ENCODE measurements at regions not wholly inside any gene's neighbourhood (a gene's known extent, or its start where the extent isn't known, plus 50 kb on each side); places are given as distances from the start of the nearest gene placed in this dataset.

- POLR2A ChIA-PET = no interaction called here
- H3K9me3 Mint-ChIP-seq = no peaks in the 10 kb centered on the region
Measured at GRCh38 chr6:25177500-25178028, 101.6 kb upstream of the CARMIL1 start.

GRCh38 chr6:25178336-25179035, 100.7 kb upstream of the CARMIL1 start:
- ChIA-PET CTCF (no interaction called here), POLR2A (no interaction called here)
- Histone ChIP-seq H3K9me3 (ENCODE audit: control insufficient read depth in 1 of 2, insufficient read depth in 1 of 2, low read length in 2 of 2) (no peaks in the 10 kb centered on the region), H3K4me3 (ENCODE audit: low read length) (no peak overlapping the region), H3K4me1 (ENCODE audit: insufficient read depth, low read length) (no peaks in the 10 kb centered on the region), H3K27me3 (ENCODE audit: control insufficient read depth in 1 of 2, insufficient read depth in 2 of 2, low read length in 2 of 2) (no peaks in the 10 kb centered on the region), H3K36me3 (ENCODE audit: insufficient read depth, low read length) (no peaks in the 10 kb centered on the region), H3K27ac (ENCODE audit: low read depth in 1 of 2, low read length in 2 of 2) (no peak overlapping the region)
- Mint-ChIP-seq H3K9me3 (no peaks in the 10 kb centered on the region), H3K4me3 (no peak overlapping the region), H3K27ac (no peak overlapping the region), H3K27me3 (no peaks in the 10 kb centered on the region), H3K36me3 (ENCODE audit: low read depth) (no peaks in the 10 kb centered on the region), H3K4me1 (ENCODE audit: low read depth) (no peaks in the 10 kb centered on the region)
- ATAC-seq (ENCODE audit: poor library complexity) (no peak), DNase-seq (no peak)
- intact Hi-C loops (cut with DNase I, micrococcal nuclease) = no loop called here
- no peak for TF ChIP-seq CTCF (IDR thresholded peaks at IDR 0.05)

More at GRCh38 chr6:25177500-25178028, 101.6 kb upstream of the CARMIL1 start:
- Histone ChIP-seq H3K27me3 (ENCODE audit: control insufficient read depth in 1 of 2, insufficient read depth in 2 of 2, low read length in 2 of 2) (no peaks in the 10 kb centered on the region), H3K4me3 (ENCODE audit: low read length) (no peak overlapping the region), H3K27ac (ENCODE audit: low read depth in 1 of 2, low read length in 2 of 2) (no peak overlapping the region), H3K9me3 (ENCODE audit: control insufficient read depth in 1 of 2, insufficient read depth in 1 of 2, low read length in 2 of 2) (no peaks in the 10 kb centered on the region), H3K4me1 (ENCODE audit: insufficient read depth, low read length) (no peaks in the 10 kb centered on the region), H3K36me3 (ENCODE audit: insufficient read depth, low read length) (no peaks in the 10 kb centered on the region)
- CTCF ChIA-PET = no interaction called here
- Mint-ChIP-seq H3K4me3 (no peak overlapping the region), H3K27ac (no peak overlapping the region), H3K4me1 (ENCODE audit: low read depth) (no peaks in the 10 kb centered on the region), H3K36me3 (ENCODE audit: low read depth) (no peaks in the 10 kb centered on the region), H3K27me3 (no peaks in the 10 kb centered on the region)
- no peak for TF ChIP-seq CTCF (IDR thresholded peaks at IDR 0.05)
- no peak for ATAC-seq (ENCODE audit: poor library complexity)
- DNase-seq = no peak
- intact Hi-C loops (cut with DNase I, micrococcal nuclease) = no loop called here

GRCh38 chr6:25179051-25179778, 100.0 kb upstream of the CARMIL1 start:
- no peak overlapping the region for H3K4me3 Mint-ChIP-seq
- no peak for ATAC-seq (ENCODE audit: poor library complexity)
- TF ChIP-seq CTCF (IDR thresholded peaks at IDR 0.05) = no peak
- Histone ChIP-seq H3K9me3 (ENCODE audit: control insufficient read depth in 1 of 2, insufficient read depth in 1 of 2, low read length in 2 of 2) (no peaks in the 10 kb centered on the region), H3K4me1 (ENCODE audit: insufficient read depth, low read length) (no peaks in the 10 kb centered on the region), H3K36me3 (ENCODE audit: insufficient read depth, low read length) (no peaks in the 10 kb centered on the region), H3K27ac (ENCODE audit: low read depth in 1 of 2, low read length in 2 of 2) (no peak overlapping the region), H3K27me3 (ENCODE audit: control insufficient read depth in 1 of 2, insufficient read depth in 2 of 2, low read length in 2 of 2) (no peaks in the 10 kb centered on the region), H3K4me3 (ENCODE audit: low read length) (no peak overlapping the region)
- no peaks in the 10 kb centered on the region for H3K9me3 Mint-ChIP-seq
- POLR2A ChIA-PET = no interaction called here
- no peak overlapping the region for H3K27ac Mint-ChIP-seq
- H3K27me3 Mint-ChIP-seq = no peaks in the 10 kb centered on the region
- intact Hi-C loops (cut with DNase I, micrococcal nuclease) = no loop called here
- H3K4me1 Mint-ChIP-seq (ENCODE audit: low read depth) = no peaks in the 10 kb centered on the region
- no peaks in the 10 kb centered on the region for H3K36me3 Mint-ChIP-seq (ENCODE audit: low read depth)
- no peak for DNase-seq
- CTCF ChIA-PET = no interaction called here

All from CD4-positive, alpha-beta T cell (primary cell).